HG03095 (cell line): ENCODE measurements at regions not wholly inside any gene's neighbourhood (a gene's known extent, or its start where the extent isn't known, plus 50 kb on each side); places are given as distances from the start of the nearest gene placed in this dataset.

Source experiments
- ATAC-seq: cut with Tn5 transposase; IDR thresholded peaks from one replicate; pipeline ENCODE4 v1.9.1; 2021; ENCODE audit warnings: moderate library complexity; ENCODE audit not compliant: unreplicated experiment

DNA sequence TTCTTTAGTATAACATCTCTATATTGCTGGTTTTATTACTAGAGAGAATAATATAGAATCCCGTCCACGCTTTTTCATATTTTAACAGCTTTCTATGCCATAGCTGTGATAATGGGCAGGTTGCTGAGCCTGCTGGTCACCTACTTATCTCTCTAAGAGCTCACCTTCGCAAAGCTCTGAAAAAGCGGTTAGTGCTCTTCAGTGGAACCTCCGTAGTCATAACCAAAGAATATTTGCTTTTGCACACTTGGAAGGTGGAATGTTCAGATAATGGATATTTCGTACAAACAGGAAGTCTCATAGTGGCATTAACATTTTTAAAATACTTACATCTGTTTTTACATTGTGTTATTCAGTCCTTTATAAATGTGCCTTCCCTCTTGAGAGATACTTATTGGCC is 388.9 kb upstream of the ANO3 start:
- ATAC-seq: no peak

DNA sequence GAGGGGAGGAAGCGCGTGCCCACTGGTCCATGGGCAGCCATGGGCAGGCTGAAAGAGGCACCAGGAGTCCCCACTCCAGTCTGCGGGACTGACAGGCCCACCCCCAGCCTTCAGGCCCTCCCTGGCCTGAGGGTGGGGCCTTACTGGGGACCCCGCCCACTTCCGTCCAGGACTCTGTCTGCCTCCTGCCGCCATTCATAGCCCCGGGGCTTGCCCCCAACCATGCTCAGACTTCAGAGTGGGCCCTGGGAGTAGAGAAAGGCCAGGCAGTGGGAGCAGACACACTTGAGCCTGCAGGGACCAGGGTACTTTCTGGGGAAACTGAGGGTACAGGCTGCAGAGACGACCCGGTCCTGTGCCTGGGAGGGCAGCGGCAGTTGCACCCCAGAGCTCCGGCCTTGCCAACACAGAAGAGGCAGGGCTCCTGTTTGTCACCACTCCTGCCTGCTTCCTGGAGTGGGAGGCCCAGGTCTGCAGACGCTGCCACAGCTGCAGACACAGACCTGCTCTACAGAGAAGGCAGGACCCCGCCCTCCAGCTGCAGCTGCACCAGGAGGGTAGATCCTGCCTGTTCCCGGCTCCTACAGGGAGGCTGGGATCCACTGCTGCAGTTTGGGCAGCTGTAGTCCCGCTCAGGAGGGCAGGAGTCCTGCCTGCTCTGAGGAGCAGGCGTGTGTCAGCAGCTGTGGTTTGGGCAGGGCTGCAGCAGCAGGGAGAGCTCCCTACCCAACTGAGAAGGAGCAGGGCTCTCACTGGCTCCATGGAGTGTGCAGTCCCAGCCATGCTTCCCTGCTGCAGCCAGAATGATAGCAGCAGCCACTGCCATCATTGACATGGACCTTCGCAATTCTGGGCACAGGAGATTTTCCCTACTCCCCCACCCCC is 387.9 kb upstream of the ANO3 start:
- ATAC-seq: no peak

DNA sequence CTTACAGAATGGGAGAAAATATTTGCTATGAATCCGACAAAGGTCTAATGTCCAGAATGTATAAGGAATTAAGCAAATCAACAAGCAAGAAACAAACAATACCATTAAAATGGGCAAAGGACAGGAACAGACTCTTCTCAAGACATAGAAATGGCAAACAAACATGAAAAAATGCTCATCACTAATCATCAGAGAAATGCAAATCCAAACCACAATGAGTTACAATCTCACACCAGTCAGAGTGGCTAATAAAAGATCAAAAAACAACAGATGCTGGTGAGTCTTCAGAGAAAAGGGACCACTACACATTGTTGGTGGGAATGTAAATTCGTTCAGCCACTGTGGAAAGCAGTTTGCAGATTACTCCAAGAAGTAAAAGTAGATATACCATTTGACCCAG is 382.0 kb upstream of the ANO3 start:
- ATAC-seq: no peak

DNA sequence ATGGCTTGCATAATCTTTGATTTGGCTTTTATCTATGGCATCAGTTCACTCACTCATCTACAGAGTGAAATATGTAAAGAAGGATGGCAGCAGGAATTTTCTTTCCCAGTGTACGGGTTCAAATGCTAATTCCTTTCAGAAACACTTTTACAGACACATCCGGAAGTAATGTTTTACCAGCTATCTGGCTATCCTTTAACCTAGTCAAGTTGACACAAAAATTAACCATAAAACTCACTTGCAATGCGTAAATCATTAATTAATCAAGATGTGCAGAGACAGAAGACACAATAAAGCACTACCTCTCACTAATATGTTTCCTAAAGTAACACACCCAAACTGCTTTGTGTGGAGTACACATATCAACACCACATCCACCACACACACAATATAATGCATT is 378.9 kb upstream of the ANO3 start:
- no peak for ATAC-seq

DNA sequence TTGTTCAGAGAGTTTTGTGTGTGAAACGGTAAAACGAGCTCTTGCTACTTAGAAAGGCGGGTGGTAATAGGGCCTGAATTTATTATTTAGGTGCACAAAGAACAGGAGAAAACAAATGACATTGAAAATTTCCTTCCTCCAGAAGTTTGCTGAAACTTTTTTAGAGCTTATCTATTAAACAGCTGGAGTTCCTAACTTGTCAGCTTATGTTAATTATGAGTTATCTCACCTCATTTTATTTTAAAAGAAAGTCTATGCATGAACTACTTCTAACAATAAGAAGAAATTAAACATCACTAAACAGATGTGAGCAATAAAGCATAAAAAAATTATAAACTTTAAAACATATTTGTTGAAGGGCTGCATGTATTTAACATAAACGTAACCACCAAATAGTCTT is 373.9 kb upstream of the ANO3 start:
- ATAC-seq: no peak

DNA sequence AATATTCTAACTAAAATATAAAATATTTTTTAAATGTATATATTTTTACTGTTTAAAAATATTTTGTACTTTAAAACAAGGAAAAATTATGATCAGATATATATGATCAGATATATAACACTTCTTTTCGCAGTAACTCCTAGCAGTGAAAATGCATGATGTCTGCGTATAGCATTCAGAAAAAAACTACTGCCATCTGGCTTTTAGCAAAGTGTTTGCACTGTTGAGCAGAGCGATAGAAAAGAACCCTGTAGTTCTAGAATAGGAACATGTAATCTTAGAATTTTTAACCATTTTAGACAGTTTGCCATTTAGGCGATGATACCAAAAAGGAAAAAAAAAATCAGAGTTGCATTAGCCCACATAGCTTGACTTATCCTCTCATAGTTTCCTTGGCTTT is 370.4 kb upstream of the ANO3 start:
- no peak for ATAC-seq

DNA sequence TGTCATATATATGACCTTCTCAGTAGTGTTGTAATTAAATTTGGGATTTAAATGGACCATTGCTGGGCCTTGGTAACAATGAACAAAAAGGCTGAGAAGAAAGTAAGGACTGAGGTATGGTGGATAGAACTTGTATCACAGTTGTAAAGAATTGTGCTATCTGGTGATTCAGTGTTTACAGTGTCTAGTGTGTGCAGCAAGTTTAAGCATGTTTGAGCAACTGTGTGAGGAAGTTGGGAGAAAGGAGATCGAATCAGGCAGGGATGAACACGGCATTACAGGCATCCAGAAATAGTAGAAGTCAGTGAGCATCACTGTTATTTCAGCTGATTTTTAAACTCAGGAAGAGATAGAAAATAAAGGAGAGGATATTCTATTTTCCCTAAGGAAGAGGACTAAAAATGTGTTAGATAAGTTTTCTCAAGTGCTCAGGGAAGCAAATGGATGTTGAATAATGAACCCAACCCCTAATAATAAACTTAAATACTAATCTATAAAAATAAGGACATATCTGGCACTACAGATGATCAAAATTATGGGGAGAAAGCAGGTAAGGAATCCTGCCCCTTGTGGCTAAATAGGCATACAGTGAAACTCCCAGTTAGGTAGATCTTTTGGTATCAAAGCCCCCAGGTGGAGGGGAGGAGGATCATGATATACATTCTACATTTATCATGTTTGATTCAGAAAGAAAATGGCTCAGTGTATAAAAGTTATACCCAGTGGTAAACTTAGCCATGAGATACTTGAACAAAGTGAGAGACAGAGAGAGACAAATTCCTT is 361.0 kb upstream of the ANO3 start:
- no peak for ATAC-seq

DNA sequence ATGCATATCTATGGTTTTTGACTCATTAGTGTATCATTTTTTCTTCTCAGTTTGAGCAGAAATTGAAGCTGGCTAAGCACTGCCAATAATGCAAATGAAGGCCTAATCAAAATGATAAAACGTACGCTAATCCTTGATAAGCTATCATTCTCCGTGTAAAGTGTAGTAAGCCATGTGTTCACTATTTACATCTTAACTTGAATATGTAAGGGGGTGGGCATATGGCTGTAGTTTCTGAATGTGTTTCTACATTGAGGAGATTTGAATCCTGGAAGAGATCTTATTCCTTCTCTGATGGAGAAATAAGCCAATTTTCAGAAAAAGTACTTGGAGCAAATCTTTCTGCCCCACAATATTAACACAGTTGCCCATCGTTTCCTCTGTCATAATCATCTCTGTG is 351.8 kb upstream of the ANO3 start:
- no peak for ATAC-seq

DNA sequence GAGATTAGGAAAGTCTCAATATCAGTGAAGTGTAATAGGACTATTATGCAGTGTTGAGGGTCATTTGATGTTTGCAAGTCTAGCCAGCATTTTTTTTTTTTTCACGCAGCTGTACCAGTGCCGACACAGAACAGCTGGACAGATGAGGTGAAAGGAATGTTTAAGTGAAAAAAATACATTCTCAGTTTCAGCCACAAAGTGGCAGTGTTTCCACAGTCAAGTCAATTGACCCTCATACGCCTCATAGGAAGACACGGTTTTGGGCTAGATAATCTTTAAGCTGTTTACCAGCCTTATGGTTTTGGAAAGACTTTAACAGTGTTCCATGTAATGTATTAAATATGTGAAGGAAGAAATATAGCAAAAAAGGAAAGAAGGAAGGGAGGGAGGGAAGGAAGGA is 349.9 kb upstream of the ANO3 start:
- ATAC-seq: peak; percentile 85

DNA sequence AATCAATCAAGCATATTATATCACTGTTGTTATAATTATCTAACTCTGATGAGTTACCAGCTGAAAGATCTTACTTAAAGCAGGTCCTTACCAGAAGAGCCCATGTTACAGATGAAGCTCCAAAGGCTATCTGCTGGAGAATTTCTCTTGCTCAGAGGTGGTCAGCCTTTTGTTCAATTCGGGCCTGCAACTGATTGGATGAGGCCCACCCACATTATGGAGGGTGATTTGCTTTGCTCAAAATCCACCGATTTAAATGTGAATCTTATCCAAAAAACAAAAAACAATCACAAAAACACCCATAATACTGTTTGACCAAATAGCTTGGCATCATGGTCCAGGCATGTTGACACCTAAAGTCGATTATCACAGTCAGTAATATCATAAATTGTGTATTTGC is 348.6 kb upstream of the ANO3 start:
- ATAC-seq: no peak

DNA sequence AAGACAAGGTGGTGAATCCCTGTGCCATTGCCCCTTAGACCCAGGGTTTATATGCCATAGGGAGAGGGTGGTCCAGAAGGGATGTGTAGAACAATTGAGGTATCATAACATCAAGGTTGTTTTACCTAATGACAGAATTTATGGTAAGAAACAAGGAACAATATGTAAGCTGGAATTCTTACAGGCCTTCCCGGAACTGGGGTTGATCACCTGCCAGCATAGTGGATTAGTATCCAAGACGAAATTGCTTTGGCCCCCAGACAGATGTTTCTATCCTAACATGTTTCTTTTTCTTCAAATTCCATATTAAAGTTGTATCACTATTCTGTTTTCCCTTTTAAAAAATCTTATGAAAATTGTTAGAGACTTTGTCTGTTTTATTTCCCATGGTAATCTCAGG is 343.8 kb upstream of the ANO3 start:
- ATAC-seq: no peak

DNA sequence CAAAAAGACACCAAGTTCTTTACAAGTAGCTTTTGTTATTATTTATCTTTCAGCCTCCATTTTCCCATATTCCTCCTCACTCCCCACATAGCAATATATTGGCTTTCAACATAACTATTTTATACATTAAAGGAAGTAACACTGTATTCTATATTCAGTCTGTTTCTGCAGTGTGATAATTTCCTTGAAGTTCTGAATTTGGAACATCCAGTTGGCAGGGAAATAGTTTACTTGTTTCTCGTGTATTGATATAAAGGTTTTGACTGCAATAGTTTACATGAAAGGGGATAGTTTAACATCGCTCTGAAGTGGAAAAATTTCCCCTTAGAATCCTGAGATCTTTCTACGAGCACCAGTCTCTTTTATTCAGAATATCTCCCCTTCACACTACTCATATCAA is 341.5 kb upstream of the ANO3 start:
- no peak for ATAC-seq

DNA sequence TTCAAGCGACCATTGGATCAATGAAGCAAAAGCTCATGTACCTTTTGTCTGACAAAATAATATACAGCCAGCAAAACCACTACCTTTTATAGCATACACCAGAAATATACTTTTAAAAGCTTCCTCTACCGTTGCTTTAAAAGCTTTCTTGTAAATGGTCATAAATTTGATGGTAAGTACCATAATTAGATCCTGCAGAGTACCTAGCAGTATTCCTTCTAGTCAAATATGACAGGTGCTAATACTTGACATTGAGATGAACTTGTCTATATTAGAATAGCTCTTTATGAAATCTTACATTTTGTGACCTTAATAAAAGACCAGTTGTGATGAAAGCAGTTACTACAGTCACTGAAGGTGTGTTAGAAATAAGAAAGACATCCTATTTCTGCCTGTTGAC is 340.5 kb upstream of the ANO3 start:
- ATAC-seq: no peak

DNA sequence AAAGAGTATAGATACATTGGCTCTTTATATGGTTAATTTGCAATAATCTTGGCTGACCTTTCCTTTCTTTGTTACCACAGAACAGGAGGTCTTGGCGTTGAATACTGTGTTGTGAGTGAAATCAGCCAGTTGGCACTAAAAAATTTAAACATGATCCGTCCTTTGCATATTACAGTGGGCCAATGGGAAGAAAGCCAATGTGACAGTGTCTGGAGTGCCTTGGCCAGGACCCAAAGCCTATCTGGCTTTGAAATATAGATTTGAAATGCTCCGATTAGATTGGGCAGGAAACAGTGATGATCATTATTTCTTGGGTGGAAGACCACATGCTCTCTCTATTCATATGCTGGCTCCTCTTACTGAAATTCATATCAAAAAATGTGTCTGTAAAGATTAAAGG is 339.6 kb upstream of the ANO3 start:
- ATAC-seq: no peak

DNA sequence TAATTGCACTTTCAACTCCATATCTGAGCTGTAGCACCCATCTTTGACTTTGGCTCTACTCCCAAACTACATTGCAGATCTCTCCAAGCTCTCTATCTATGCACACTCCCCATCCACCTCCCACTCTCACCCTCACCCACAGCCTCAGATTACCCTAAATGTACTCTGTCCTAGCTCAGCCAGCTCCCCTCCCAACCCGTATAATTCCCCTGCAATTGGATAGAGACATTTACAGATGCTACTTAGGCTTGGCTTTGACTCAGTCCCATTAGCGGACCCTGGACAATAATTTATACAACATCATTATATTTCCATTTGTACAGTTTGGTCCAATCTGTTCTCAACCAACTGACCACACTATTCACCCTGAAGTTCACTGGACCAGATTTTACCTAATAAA is 338.9 kb upstream of the ANO3 start:
- no peak for ATAC-seq

DNA sequence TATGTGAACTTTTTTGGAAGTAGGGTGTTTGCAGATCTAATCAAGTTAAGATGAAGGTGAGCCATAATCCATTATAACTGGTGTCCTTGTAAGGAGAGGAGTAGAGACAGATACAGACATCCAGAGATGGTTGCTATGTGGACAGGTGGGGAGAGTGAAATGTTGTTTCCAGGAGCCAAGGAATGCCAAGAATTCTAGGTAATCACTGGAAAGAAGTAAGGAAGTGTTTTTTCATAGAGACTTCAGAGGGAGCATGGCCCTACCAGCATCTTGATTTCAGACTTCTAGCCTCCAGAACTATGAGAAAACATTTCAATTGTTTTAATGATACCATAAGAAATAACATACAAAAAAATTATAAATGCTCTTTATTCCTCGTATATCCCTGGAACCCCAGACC is 320.5 kb upstream of the ANO3 start:
- ATAC-seq: no peak

DNA sequence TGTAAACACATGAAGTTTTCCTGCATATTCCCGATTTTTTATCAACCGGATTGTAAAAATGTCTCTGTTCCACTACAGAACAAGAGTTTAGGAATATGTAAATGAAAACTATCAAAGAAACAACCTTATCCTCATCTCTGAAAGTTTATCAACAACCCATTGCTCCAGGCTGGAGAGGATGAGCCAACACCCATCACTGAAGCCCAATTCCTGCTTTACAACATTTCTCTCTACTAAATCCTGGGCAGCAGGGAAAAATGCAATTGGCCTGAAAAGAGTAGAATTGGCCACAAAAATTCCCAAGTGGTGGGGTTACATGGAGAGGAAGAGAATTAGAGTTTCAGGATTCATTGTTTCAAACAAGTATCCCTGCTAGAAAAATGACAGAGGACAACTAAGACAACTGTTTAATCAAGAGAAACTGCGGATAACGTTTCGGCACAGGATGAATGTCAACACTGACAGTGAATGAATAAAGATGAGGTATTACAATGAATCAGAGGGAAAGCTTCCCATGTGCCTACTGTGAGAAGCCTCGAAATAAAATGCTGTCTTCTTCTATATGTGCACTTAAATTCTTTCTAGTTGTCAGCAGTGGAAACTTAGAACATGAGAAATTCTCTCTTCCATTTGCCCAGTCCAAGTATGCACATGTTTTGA is 317.3 kb upstream of the ANO3 start:
- no peak for ATAC-seq

DNA sequence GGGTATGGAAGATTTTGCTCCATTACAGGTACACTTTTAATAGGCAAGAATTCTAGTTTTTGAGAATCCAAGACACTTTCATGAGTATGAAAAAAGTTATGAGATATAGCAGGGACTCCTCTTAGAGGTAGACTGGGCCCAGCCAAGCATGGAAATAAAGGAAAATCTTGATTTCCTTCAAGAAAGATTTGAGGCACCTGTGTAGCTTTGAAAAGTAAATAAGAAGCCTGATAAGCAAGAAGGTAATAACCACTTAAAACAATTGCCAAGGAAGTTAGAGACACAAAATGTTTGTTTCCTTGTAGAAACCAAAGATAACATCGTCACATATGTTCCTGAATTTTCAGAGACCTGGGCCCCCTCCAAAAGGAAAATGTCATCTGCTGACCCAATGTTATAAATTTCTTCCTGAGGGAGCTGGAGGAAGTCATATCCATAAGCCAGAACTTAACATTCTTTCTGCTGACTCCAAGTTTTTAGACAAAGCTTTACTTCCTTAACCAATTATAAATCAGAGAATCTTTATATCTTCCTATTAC is 314.5 kb upstream of the ANO3 start:
- no peak for ATAC-seq

DNA sequence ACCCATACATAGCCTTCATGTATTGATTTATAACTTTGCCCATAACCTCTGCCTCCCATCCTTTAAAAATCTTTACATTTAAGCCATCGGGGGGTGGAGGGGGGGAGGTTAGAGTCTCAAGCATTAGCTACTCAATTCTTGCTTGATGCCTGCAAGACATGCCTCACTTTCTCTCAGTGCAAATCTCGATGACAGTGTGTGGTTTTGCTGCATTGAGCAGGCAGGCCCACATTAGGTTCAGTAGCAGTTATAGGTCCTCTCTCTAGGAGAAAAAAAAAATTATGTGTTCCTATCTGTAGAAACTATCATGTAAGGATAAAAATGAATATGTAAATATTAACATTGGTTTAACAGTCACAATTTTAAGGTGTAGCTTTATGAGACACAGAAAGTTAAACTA is 314.0 kb upstream of the ANO3 start:
- ATAC-seq: no peak

DNA sequence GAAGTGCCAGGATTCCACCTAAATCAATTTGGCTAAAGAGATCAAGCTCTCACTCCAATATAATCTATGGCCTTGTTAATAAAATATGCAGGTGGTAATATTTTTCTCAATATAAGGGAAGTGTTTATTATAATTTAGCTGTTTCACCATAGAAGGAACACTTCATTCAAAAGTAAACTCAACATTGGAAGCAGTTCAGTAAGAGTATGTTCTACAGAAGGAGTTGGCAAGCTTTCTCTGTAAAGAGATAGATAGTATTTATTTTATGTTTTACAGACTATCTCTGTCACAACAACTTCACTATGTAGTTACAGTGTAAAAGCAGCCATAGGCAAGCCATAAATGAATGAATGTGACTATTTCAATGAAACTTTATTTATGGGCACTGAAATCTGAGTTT is 313.6 kb upstream of the ANO3 start:
- no peak for ATAC-seq

DNA sequence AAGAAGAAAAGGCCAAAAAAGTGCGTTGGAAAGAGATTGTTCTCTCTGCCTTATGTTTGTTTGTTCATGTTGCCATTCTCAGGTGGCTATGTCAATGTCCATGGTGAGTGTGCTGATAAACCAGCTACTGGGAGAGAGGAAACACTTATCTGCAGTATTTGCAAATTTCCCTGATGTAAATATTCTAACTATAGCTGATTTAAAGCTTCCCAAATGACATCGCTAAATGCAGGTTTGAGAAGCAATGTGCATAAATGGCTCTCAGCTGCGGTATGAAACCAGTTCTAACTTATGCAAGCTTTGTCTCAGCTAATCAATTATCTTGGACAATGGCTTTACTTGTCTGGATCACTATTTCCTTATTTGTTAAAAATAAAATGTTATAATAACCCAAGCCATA is 312.5 kb upstream of the ANO3 start:
- no peak for ATAC-seq

DNA sequence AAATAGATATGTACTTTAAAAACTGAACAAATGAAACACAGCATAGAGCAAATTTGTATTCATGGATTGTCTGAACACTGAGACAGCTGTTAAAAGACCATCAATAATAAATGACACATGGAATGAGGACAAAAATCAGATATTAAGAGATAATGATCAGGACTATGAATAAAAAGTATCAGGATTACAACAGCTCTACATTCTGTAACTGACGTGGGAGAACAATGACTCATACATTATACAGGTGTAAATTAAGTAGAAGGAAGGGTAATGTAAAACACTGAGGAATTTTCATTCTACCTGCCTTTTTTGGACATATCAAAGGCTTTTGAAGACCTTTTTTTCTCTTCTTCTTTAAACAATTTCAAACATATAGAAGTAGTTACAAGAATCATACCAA is 310.9 kb upstream of the ANO3 start:
- no peak for ATAC-seq
